ENCODE measurements at regions not wholly inside any gene's neighbourhood (a gene's known extent, or its start where the extent isn't known, plus 50 kb on each side); places are given as distances from the start of the nearest gene placed in this dataset.

DNA sequence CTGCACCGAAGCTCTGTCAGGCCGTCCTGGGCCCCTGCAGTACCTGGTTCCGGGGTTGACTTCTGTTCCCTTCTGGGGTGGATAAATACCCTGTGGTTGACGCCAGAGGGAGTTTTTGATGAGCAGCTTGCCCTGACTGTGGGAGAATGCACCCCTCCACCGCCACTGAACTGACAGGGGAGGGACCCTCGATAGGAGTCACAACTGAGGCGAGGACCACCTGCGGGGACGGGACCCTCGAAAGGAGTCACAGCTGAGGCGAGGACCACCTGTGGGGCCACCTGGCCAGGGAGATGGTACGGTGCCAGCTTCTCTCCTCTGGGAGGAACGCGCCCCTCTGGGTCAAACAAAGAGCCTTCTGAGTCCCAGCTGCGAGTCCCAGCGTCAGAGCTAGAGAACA is 100.1 kb upstream of the FRMD1 start:
- TF ChIP-seq, protein P1, sequence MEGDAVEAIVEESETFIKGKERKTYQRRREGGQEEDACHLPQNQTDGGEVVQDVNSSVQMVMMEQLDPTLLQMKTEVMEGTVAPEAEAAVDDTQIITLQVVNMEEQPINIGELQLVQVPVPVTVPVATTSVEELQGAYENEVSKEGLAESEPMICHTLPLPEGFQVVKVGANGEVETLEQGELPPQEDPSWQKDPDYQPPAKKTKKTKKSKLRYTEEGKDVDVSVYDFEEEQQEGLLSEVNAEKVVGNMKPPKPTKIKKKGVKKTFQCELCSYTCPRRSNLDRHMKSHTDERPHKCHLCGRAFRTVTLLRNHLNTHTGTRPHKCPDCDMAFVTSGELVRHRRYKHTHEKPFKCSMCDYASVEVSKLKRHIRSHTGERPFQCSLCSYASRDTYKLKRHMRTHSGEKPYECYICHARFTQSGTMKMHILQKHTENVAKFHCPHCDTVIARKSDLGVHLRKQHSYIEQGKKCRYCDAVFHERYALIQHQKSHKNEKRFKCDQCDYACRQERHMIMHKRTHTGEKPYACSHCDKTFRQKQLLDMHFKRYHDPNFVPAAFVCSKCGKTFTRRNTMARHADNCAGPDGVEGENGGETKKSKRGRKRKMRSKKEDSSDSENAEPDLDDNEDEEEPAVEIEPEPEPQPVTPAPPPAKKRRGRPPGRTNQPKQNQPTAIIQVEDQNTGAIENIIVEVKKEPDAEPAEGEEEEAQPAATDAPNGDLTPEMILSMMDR (conservative IDR thresholded peaks at IDR 0.05 in 1 of 2, IDR thresholded peaks at IDR 0.05 in 1 of 2; ENCODE audit: extremely low read depth in 1 of 2, insufficient read depth in 1 of 2, low read depth in 1 of 2, low read length in 2 of 2), result no peak
- no peak for TF ChIP-seq EZH2 (IDR thresholded peaks at IDR 0.05; ENCODE audit: borderline replicate concordance, low read length)

Measured in mammary epithelial cell (primary cell).